GM19043 (cell line): ENCODE measurements at regions not wholly inside any gene's neighbourhood (a gene's known extent, or its start where the extent isn't known, plus 50 kb on each side); places are given as distances from the start of the nearest gene placed in this dataset.
"Not testable (repeated sequence)": the region's sequence is repeated elsewhere in the genome, so short reads cannot be mapped to it uniquely, and the experiment has no call there.

Source experiments
- ATAC-seq: cut with Tn5 transposase; IDR thresholded peaks from one replicate; pipeline ENCODE4 v1.9.1; 2021; ENCODE audit warnings: low read depth; ENCODE audit not compliant: unreplicated experiment

DNA sequence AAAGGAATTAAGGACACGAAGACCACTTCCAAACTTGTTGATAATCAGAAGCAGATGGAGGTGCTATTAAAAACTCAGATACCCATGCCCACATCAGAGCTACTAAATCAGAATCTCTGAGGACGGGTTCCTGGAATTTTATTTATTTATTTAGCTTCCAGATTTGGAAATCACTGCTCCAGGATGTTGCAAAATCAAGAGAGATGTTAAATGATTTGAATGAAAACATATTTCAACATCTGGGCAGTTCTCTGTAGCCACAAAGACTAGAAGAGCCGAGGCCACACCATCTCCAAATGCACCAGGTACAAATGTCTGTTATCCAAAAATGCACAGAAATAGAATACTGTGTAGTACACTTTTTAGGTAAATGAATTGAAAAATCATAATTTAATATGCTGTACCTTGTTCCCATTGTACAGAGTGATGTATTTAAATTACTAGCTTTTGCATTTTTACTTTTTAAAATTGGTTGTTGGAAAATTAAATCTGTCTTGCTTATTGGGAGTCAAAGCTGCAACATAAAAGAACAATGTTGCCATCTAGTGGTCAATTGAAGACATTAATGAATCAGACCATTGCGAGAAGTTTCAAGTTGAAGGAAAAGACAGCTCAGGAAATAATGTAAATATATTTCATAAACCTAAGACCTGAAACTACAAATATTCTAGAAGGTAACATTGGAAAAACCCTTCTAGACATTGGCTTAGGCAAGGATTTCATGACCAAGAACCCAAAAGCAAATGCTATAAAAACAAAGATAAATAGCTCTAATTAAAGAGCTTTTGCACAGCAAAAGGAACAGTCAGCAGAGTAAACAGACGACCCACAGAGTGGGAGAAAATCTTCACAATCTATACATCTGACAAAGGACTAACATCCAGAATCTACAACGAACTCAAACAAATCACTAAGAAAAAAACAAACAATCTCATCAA lies 151.3 kb upstream of the TTC29 start:
- peak; percentile 67 for ATAC-seq

DNA sequence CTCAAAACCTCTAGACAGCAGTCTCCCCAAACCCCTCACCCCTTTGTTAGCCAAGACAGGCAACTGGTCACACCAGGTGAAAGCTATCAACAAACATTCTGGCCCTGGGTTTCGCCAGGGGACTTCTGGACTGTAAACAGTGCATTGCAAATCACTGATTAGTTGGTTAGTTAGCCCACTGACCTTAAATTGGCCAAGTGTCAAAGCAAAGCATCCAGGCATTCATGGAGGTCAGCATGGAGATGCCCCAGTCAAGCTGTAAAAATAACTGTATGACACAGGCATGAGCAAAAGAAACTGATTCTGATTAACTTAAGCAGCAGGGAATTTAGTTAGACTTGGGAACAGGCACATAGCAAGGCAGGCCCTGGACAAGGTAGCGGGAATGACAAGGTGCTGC lies 156.0 kb upstream of the TTC29 start:
- no peak for ATAC-seq

DNA sequence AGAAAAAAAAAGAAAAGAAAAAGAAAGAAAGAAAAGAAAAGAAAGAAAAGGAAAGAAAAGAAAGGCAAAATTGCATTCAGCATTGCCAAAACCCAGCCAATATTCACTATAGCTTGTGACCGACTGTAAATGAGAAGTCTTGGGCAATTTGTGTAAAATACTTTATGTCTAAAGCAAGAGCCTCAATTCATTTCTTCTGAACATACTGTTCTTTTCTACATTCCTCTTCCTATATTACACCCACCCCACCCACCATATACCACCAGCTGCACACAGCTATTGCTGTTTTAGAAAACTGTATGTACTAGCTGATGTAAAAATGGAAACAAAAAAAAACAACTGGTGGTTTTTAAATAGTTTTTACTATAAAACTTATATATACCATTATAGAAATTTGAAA lies 156.9 kb upstream of the TTC29 start:
- no peak for ATAC-seq

DNA sequence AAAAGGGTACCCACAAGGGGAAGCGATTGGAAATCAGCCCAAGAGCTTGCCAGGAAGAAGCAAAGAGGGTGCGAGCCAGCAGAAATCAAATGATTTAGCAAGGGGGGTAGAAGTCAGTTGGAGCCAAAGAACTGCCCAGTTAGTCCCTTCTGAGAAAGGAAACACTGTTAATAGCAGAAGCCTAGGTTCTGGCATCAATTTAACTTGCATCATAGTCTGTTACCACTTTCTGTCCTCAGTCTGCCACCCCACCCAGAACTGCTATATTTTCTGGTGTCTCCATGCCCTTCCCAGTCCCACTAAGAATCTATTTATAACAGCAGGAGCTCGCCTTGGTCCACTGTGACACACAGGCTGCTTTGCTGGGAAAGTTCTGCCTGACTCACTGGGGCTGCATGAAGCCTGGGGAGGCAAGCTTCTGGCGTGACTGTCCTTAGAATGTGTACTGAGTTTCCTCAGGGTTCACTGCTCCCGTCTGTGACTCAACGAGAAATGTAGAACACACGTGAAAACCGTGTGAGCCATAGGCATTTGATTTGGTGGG lies 157.8 kb upstream of the TTC29 start:
- ATAC-seq, result no peak

DNA sequence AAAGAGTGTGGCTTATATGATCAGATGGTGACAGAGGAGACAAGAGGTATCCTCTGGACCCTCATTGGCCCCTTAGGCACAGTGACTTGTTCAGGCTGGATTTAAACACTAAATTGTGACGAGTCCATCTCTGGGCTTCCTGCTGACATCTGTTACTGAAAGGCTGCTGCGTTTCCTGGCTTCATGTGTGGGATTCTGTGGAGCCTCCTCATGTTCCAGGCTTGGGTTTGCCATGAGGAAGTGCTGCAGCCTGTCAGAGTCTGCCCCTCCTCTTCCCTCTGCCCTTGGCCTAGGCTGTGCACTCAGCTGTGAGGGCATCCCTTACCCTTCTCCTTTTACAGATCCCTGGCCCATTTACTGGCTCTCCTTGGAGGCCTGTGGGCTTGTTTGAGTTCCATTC lies 159.1 kb upstream of the TTC29 start:
- ATAC-seq, result no peak

DNA sequence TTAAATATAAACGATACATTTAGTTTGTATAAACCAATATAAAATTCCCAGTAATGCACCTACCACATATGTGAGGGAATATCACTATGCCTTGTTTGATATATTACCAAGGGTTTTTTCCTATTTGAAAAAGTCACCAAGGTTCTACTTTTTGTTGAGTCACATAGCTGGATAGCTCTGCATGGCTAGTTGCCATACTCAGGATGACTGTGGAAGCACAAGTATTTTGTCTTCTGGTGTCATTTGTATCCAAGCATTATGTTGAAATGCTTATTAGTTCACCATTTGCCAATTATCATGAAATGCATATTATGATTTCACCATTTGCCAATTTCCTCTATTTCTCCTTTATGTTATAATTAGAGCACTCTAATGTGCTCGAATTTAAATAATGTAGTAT lies 162.7 kb upstream of the TTC29 start:
- no peak for ATAC-seq

DNA sequence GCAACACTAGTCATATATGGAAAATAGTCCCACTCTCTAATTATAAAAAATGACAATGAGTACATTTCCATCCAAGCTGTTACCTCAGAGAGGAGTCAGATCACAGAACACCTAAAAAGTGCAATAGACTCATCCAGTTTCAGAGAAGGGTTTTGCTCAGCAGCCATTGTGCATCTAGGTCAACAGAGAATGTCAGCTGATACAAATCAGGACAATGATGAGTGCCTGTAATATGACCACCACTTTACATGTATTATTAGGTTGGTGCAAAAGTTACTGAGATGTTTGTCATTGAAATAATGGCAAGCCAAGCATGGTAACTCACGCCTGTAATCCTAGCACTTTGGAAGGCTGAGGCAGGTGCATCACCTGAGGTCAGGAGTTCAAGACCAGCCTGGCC lies 164.1 kb upstream of the TTC29 start:
- ATAC-seq, result no peak

DNA sequence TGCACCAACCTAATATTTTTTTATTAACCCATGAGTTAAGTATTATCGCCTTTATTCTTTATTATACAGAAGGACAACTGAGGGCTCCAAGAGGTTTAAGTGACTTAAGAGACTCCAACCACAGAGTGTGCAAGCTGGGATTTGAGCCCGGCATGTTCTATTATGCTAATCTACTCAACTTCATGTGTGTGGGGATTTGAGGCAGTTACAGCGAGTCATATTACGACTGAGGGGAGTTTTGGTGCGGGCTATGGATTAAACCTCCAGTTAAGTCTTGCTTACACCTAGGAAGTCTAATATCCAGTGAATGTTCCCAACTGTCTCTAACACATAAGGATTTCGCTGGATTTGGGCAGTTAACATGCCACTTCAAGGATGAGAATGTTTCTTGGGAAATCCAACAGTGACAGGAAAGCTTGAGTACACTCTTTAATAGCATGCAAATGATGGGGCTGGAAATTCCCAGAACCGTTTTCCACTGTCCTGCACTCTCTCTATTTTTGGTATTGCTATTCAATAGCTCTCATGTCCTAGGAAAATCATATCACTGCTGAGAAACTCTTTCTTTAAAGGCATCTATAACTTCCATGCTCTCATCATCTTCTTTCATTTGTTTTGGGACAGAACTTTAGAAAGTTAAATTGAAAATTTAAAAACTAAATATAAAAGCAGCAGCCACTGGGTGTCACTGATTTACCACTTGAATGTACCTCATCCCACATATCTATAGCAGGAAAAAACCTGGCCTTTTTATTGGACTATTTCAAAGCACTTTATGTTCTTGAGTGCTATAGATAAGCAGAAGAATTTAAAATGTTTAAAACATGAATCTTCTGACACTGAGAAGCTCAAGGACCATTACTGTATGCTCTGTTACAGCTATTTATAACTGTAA lies 165.1 kb upstream of the TTC29 start:
- ATAC-seq, result no peak

DNA sequence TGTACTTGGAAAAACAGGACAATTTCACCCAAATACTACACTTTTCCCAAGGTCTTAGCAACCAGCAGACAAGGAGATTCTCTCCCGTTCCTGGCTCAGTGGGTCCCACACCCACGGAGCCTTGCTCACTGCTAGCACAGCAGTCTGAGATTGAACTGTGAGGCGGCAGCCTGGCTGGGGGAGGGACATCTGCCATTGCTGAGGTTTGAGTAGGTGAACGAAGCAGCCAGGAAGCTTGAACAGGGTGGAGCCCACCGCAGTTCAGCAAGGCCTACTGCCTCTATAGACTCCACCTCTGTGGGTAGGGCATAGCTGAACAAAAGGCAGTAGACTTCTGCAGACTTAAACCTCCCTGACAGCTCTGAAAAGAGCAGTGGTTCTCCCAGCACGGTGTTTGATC lies 166.5 kb upstream of the TTC29 start:
- not testable (repeated sequence) for ATAC-seq

DNA sequence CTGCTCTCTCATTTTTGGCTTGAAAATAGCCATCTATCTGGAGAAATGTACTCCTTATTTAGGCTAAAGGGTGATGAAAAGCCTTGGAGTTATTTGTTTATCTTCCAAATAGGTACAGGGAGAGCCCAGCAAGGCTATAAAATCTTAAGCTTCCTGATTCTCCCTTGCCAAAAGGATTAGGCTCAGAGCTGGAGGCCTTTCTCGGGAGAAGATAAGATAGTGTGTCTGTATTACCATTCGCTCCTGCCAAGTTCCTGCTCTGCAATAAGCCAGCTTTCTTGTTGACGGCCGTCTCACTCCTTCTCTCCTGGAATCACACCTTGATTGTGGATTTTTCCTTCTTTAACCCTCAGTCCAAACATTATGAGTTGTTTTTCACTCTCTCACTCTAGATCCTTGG lies 171.8 kb upstream of the TTC29 start:
- no peak for ATAC-seq

DNA sequence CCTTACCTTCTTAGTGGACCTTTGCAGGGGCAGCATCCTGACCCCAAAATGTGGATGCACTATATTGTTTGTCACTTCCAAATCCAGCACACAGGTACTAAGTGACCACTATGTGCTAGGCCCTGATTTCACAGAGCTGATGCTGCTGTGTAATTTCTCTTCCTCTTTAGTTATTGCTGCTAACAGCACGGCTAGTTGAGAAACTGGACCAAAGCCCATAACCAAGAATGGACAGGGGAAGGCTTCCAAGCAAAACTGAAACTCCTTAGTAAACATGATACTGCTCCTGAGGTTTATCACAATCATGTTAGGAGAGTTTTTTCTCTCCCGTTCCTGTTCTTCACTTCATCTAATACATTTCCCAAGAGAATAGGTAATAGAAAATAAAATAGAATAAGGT lies 172.9 kb upstream of the TTC29 start:
- ATAC-seq, result no peak

DNA sequence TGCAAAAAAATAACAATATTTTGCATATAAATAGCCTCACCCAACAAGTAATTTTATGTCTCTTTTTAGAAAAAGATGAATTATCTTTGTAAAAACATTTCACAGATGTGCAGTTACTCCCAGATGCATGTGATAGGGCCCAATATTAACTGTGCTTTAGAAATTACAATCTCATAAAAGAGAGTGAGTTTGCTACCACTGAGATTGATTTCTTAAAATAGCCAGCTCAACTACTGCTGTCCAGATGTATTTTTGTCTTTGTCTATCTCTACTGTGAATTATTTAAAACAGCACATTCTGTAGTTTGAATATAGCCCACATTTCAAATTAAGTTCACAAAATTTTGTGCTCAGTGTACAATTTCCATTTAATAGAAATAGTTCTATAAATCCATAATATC lies 177.0 kb upstream of the TTC29 start:
- ATAC-seq, result no peak

DNA sequence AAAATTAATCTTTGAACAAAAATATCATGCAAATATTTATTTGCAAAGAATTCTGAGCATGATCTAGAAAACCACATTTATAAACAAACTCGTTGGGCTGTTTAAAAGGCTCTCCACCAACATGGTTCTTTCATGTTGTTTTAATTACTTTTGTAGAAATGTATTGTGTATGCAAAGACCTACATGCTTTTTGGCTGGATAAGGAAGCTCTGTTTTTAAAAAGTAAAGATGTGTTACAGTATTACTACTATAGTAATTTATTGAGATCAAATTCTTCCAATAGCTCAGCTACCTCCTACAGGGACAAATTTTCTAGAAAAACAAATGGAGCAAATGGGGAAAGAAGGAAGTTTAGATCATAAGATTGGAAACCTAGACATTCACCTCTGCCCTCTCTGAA lies 177.5 kb upstream of the TTC29 start:
- no peak for ATAC-seq

DNA sequence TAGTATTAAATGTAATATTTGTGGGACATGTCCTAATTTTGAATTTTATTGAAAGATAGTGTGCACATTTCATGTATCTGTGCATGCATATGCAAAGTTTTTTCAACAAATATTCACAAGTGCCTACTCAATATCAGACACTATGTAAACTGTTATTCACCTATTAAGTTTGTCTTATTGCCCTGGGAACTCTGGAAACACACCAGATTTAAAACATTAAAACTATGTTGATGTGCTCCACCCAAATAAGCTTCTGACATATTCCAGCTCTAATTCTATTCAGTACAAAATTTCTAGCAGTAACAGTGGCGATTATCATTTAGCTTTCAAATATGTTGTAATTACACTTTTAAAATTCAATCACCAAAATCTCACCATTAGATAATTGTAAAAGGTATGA lies 183.1 kb upstream of the TTC29 start:
- no peak for ATAC-seq

DNA sequence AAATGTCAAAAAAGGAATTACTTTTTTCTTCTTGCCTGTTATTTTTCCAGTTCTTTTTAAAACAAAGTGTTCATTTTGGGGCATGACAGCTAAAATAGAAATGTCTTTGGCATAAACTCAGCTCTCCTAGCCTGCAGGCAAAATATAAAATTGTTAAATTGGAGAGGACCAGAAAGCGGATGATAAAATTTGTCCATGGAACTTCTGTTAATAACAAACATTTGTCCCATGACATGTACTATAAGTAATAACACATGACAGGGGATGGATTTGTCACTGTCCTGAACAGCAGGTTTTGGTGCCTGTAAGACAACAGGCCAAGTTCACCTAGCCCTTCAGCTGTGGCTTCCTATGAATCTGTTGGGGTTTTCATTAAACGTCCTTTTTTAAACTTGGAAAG lies 184.0 kb upstream of the TTC29 start:
- ATAC-seq, result no peak

DNA sequence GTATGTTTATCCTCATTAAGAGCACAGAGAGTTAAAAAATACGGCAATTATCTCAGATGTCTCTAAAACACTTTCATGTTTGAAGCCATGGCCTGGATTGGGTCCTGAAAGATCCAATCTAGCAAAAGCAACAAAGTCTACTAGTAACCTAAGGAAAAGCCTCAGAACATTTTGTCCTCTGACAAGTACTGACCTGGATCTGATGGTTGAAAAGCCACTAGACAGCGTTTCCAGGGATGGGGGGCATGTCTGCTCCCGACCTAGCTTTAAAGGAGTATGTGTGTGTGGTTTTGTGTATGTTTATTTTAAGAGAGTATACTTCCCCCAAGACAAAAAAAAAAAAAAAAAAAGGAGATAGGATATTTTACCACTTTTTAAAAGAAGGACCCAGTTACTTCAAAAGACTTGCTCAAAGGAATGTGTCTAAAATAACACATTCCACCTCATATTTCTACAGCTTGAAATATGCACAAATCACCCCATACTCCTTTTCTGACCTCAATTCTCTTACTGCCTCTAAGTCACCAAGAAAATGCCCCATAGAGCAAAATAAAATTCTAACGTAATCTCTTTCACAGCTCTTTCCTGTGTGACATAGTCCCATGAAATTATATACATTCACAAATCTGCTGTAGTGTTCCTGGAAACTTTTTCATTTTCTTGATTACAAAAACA lies 189.0 kb upstream of the TTC29 start:
- no peak for ATAC-seq

DNA sequence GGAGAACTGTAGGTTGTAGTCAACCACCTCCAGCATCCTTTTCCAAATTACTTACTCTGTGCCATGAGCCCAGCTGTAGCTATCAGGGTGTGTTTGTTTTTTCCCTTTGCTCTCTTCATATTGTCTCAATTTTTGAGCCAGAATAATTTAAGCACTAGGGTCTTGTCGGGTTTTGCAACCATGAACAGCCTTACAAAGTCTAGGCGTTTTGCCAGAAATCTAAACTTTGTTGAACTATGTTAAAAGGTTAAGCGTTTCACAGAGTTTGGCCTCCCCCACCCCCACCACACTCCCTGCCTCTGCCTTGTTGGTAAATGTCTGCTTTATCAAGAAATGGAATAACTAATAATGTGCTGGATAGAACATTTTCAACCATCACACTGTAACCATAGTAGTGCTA lies 190.6 kb upstream of the TTC29 start:
- no peak for ATAC-seq

DNA sequence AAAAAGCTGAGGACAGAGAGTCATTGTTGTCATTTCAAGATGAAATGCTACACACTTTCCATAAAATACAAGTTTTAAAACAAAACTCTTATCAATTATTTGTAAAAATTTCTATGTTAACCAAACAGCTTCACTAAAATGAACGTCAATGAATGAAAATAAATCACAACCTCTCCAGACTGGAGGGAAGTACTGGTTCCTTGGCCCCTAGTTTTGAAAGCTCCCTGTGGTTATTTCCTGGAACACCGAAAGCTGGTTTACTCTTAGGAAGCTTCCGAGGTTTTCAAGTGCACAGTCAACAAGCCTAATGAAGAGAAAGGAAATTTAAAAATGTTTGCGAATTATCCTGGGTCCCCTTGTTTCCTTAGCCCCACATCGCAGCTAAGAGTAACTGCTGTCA lies 191.1 kb upstream of the TTC29 start:
- no peak for ATAC-seq

DNA sequence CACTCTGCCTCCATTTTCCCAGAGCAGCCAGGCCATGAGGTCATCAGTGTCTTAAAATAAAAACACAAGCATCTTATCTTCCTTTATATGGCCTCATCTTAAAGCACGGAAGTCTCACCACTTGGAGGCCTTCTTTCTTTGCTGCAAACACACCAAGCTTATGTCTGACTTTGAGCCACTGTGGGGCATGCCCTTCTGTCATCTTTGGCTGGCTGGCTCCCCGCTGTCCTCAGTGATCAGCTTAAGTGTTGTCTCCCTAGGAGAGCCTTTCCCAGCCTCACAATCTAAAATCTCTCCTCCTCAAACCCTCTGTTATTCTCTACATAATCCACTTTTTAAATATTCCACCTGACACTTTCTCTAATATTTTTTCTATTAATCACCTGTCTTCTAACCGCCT lies 191.6 kb upstream of the TTC29 start:
- no peak for ATAC-seq

DNA sequence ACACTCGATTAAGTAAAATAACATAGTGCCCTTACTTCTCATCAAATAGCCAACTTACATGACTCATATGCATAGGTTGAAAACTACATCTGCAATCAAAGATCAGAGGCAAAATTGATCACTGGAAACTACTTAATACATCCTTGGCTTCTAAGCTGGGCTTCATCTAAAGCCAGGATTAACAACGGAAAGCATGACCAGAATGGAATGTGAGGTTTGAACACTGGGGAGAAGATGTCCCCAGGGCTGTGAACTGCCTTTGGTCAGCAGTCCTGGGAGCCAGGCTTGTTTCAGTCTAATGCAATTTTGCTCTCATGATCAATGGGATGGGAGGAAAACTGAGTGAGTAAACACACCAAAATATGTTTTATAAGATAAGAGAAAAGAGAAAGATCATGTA lies 192.5 kb upstream of the TTC29 start:
- no peak for ATAC-seq
